Right ventricle myocardium superior (tissue), 1 donor: ENCODE measurements at regions not wholly inside any gene's neighbourhood (a gene's known extent, or its start where the extent isn't known, plus 50 kb on each side); places are given as distances from the start of the nearest gene placed in this dataset.
"Not testable (repeated sequence)": the region's sequence is repeated elsewhere in the genome, so short reads cannot be mapped to it uniquely, and the experiment has no call there.

Experiments
- ATAC-seq: fragments of 200-7000 bp; cut with Tn5 transposase; one replicate; pipeline ENCODE4 v1.9.1; 2020; ENCODE audit warnings: mild to moderate bottlenecking; ENCODE audit not compliant: poor library complexity
- DNase-seq: peaks from one replicate; pipeline ENCODE4 v3.0.0-alpha.2; 2020
- intact Hi-C: fragments of 100-400 bp; cut with DNase I; formaldehyde crosslinking; loops from one replicate; pipeline ENCODE4 v1.11.2; 2022
- donor health status: DM: no; HTN: yes; CAD: no; lungs with severe emphysema.

- ATAC-seq, result peak; percentile 18
- intact Hi-C loops, result no loop called here
- no peak for DNase-seq
These were observed 159.1 kb upstream of the TOP1 start for GRCh38 chr20:40869218-40870147.

GRCh38 chr20:40875116-40876085 is 153.2 kb upstream of the TOP1 start:
- no peak for ATAC-seq
- no peak for DNase-seq
- intact Hi-C loops, result no loop called here

DNA sequence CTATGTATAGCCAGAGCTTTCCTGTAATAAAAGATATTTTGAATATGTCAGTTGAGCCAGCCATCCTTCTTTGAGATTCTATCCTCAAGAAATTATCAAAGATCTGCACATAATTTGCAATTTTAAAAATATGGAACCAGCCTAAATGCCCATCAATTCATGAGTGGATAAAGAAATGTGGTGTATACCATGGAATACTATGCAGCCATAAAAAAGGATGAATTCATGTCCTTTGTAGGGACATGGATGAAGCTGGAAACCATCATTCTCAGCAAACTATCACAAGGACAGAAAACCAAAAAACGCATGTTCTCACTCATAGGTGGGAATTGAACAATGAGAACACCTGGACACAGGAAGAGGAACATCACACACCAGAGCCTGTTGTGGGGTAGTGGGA is 150.5 kb upstream of the TOP1 start:
- intact Hi-C loops, ATAC-seq, DNase-seq: not testable (repeated sequence)

DNA sequence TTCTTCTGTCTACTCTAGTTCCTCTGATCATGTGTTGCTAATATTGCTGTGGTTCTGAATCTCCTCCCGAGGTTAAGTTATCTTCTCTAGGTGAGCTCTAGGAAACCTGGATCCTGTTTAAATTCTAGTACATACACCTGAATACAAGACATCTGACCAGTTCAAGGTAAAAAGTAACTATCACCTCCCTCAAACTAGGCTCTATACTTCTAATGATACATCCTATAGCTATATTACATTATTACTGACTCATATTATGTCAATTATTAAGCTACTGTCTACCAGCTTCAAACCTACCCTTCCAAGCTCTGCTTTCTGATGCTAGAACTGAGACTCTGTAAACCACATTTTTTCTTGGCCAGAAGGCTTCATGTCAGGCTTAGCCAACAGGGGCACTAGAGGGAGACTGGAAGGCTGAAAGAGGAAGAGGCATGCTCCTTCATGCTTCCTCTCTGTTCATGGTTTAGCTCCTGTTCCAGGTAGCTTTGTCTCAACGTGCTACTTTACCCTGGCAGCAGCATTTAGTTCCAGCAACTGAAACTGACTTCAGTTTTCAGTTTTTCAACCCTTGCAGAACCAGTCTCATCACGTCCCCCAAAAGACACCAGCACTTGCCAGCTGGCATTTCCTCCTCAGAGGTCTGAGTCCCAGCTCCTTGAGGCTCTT is 148.4 kb upstream of the TOP1 start:
- ATAC-seq (no peak), DNase-seq (no peak)
- intact Hi-C loops, result no loop called here

DNA sequence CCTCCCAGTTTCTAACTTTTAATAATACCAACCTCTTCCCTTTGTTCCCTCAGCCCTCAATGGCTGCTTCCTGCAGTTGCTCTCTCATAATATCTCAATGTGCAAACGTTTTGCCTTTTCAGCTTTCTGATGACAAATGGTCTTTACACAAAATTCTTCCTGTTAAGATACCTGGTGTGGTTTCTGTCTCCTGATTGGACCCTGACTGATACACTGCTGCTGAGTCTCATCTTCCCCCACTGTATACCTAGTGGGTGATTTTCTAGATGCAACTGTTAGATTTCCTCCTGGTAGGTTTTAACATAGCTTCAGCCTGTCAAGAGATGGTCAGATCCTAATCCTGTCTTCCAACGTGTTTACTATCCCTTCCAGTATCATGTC is 147.9 kb upstream of the TOP1 start:
- ATAC-seq, result no peak
- intact Hi-C loops, result no loop called here
- no peak for DNase-seq

GRCh38 chr20:40882152-40882551 is 146.5 kb upstream of the TOP1 start:
- no peak for ATAC-seq
- intact Hi-C loops, result no loop called here
- no peak for DNase-seq

- no peak for ATAC-seq
- no peak for DNase-seq
- intact Hi-C loops, result no loop called here
These were observed 145.5 kb upstream of the TOP1 start for GRCh38 chr20:40883097-40883496.

DNA sequence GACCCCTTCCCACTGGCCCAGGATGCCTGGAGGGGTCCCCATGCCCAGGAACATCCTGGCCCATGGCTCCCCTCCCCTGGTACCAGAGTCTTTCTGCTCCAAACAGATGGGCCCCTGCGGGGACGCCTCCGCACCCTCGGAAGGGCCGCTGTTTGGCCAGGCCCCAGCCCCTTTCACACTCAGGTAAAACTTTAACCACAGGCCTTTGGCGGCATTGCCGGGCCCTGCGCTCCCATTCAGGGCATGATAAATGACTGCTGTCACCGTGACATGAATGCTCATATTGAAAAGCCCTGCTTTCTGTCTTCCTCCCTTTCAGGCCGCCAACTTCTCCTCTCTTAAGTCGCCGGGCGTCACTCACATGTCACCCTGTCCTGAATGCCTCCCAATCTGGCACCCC is 141.5 kb upstream of the TOP1 start:
- DNase-seq, result no peak
- intact Hi-C loops, result no loop called here
- ATAC-seq, result no peak

DNA sequence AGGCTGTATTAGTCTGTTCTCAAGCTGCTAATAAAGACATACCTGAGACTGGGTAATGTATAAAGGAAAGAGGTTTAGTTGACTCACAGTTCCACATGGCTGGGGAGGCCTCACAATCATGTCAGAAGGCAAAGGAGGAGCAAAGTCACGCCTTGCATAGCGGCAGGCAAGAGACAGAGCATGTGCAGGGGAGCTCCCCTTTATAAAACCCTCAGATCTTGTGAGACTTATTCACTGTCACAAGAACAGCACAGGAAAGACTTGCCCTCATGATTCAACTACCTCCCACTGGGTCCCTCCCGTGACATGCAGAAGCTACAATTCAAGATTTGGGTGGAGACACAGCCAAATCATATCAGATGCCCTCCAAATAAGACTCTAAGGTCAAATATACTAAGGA is 139.4 kb upstream of the TOP1 start:
- ATAC-seq, intact Hi-C loops, DNase-seq: not testable (repeated sequence)

- ATAC-seq (no peak), DNase-seq (no peak)
- intact Hi-C loops, result no loop called here
These were observed 138.4 kb upstream of the TOP1 start for GRCh38 chr20:40890181-40890580.

DNA sequence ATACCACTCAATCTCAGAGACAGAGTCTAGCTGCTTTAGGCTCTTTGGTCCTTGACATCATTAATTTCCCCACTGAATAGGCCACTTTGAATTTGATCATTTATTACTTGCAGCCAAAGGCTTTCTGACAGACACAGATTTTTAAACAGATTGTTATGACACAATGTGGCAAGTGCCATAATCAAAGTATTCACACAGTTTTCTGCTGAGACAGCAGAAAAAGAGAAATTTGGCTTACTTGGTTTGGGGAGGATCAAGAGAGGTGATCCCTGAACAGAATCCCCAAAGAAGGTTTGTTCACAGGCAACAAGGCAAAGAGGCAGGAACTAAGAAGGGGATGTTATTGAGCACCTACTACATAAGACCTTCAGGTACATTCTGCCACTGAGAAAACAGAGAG is 138.0 kb upstream of the TOP1 start:
- DNase-seq (no peak), ATAC-seq (no peak)
- intact Hi-C loops, result no loop called here

DNA sequence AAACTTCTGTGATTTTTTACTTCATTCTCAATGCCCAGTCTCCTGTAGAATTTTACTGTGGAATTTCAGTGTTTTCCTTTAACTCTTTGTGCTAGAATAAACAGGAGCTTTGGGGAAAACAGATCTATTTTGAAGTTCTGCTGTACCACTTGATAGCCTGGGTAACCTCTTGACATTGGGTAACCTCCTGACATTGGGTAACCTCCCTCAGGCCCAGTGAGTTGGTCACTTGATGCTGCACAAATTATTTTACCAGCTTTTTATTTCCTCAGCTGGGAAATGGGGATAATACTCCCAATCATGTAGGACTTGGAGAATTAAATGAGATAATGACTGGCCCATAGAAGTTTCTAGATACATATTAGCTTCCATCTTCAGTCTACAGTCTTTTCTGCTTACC is 137.3 kb upstream of the TOP1 start:
- intact Hi-C loops, result no loop called here
- ATAC-seq, result no peak
- DNase-seq, result no peak

DNA sequence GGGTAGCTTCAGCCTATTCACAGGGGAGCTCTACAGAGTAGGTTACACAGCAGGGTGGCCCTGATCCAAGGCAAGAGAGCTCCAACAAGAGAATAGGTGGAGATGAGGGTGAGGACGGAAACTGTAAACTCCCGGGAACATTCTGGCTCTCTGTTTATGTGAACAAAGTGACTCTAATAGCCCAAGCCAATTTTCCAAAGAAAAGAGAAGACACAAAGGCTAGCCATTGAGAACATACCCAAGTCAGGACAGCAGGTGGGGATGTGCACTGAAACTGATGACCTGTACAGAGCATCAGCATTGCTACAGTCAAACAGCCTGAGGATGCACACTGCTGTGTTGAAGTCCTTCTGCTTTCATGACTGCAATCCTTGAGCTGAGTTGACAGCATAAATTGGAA is 136.0 kb upstream of the TOP1 start:
- intact Hi-C loops, result no loop called here
- ATAC-seq (no peak), DNase-seq (no peak)

DNA sequence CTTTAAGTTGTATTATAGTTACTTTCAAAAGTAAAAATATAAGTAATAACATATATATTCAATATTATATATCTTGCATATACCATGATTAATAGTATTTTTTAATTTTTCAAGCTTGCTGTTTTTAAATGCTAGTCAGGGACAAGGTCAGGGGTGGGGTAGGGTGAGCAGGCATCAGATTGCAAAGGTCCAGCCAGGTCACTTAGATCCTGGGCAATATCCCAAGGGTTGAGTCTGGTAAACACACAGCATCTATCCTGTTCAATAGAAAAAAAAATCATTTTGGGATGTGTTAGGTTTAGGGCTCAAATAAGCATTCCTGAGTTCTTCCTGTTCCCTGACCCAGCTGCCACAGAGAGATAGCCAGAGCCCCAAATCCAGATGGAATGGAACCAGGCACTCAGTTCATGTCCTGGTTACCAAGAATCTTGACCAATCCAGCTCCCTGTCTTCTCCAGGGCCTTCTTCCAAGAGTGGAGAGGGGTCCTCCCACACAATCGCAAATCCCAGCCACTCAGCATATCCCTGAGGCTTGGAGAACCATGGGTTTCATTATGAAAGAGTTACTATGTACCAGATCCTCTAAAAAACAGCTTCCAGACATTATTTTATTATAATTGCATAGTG is 134.9 kb upstream of the TOP1 start:
- DNase-seq (no peak), ATAC-seq (peak; percentile 61)
- intact Hi-C loops, result no loop called here

GRCh38 chr20:40894237-40894630 is 134.4 kb upstream of the TOP1 start:
- intact Hi-C loops, result no loop called here
- no peak for ATAC-seq
- no peak for DNase-seq

DNA sequence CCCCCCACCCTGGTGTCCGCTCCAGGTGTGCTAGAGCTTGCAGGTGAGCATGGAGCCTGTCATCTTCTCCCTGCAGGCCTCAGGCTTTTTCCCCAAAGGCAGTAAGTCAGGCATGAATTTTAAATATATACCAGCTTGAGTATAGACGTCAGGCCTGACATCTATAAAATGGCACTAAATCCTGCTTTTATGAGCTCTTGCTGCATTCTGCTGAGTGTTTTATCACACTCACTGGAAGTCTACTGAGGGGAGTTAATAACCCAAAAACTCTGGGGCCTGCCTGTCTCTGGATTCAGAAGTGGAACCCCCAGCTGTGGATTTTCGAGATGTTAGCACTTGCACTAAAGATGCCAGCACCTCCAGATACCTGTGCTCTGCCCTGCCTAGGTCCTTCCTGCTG is 133.4 kb upstream of the TOP1 start:
- intact Hi-C loops, result no loop called here
- ATAC-seq (no peak), DNase-seq (no peak)

DNA sequence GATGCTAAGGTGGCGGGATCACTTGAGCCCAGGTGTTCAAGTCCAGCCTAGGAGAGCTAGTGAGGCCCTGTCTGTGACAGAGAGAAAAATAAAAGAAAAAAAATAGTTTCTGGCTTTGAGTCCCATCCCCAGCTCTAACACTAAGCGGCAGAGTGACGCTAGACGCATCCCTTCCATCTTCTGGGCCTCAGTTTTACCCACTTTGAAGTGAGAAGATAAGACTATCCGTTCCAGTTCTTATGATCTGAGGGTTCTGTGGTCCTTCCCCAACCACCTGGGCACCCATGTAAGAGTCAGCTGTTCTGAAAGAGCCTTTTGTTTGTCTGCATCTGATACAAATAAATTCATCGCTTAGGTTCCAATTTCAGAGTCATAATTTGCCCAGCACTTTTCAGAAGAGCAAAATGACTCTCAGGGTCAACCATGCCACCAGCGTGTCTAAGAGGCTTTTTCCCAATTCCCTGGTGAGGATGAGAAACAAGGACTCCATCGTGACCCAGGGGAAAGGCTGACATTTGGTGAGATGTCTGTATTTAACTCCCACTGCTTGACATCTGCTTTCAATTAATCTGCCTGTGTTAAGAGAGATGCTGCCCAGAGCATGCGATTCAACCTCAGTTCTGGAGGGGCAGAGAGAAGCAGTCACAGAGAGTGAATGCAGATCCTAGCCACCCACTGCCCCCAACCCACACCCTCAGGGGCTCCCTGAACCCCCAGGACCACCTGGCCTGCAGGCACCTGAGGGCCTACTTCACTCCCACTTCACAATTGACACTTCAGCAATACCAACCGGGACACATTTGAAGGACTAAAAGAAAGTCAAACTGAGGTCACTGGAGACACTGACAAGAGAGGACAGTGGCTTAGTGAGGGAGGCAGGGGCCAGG is 131.6 kb upstream of the TOP1 start:
- DNase-seq (no peak), ATAC-seq (no peak)
- intact Hi-C loops, result no loop called here

DNA sequence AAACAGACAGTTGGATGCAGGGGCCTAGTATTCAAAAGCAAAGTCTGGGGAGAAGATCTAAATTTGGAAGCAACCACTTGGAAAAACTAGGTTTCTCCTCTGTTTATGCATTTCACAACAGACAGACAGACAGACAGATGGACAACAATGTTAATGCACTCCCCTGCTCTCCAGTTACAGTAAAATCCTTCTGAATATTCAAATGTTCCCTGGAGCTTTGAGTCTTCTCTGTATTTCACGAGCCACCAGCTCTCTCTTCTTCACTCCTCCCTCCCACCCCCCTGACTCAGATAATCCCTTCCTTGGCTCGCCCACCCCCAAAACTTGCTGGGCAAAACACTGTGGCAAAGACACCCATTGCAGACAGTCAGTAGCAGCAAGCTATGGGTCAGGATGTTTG is 129.3 kb upstream of the TOP1 start:
- intact Hi-C loops, result no loop called here
- ATAC-seq (no peak), DNase-seq (no peak)
